Endothelial cell of umbilical vein (primary cell): ENCODE measurements at regions not wholly inside any gene's neighbourhood (a gene's known extent, or its start where the extent isn't known, plus 50 kb on each side); places are given as distances from the start of the nearest gene placed in this dataset.

Source experiments
- BruUV-seq: library from RNA; stranded (reverse); fragments of 400-500 nt; replicated peaks from 2 replicates; lab custom pipeline; 2021; lab: Mats Ljungman, UMichigan
- CTCF ChIA-PET: fragments of 300-600, 350-600 bp; sonication (Branson Sonifier 250); formaldehyde crosslinking; loops from one replicate; lab custom pipeline; 2021; ENCODE audit warnings: antibody characterized with exemption, inconsistent platforms; lab: Charles Lee
- POLR2A ChIA-PET: fragments of 300-600, 350-600 bp; sonication (Branson Sonifier 250); formaldehyde crosslinking; loops from one replicate; lab custom pipeline; 2021; ENCODE audit warnings: antibody characterized with exemption, inconsistent platforms; lab: Charles Lee
- DNase-seq: peaks from one replicate; pipeline ENCODE4 v3.0.0-alpha.2; 2011; ENCODE audit warnings: low read depth, low spot score
- FAIRE-seq: peaks from 2 replicates; lab custom pipeline; 2011; peaks lifted over from hg19 to GRCh38; lab: Jason Lieb, UNC
- H2AFZ ChIP-seq: 2 replicates; pipeline ENCODE4 v1.6.0; 2012; ENCODE audit warnings: low read depth, low read length, control low read depth, inconsistent platforms
- H3K27ac ChIP-seq: 2 replicates; pipeline ENCODE4 v1.5.1; 2011; ENCODE audit warnings: low read depth, mild to moderate bottlenecking, control low read depth, low read length, moderate library complexity; ENCODE audit not compliant: insufficient read depth
- H3K27me3 ChIP-seq, 2 experiments: 2 replicates each; pipeline versions ENCODE4 v1.6.0 to v1.6.1; 2011; ENCODE audit warnings: low read length in 2 of 2, mixed read lengths in 1 of 2; ENCODE audit not compliant: control insufficient read depth in 2 of 2, insufficient read depth in 2 of 2
- H3K36me3 ChIP-seq, 2 experiments: 2 replicates in 1 of 2; 3 replicates in 1 of 2; pipeline ENCODE4 v1.5.1; 2011; ENCODE audit warnings: low read length in 2 of 2, mild to moderate bottlenecking in 1 of 2, moderate library complexity in 1 of 2; ENCODE audit not compliant: control insufficient read depth in 2 of 2, insufficient read depth in 2 of 2; ENCODE audit errors: extremely low read depth in 1 of 2
- H3K4me1 ChIP-seq: 3 replicates; pipeline ENCODE4 v1.5.1; 2011; ENCODE audit warnings: mild to moderate bottlenecking, low read length; ENCODE audit not compliant: control insufficient read depth, insufficient read depth; ENCODE audit errors: extremely low read depth
- H3K4me2 ChIP-seq: 2 replicates; pipeline ENCODE4 v1.6.1; 2011; ENCODE audit warnings: low read length, control low read depth, mixed read lengths; ENCODE audit not compliant: insufficient read depth
- H3K4me3 ChIP-seq, 3 experiments: fragments of 200-600 bp in 1 of 3; sonication (generic), shearing (Covaris generic) in 1 of 3; replicated peaks in 1 of 3; 2 replicates each; pipeline ENCODE4 v1.5.1; 2011 to 2016; ENCODE audit warnings: control low read depth in 3 of 3, low read length in 3 of 3, mild to moderate bottlenecking in 2 of 3, inconsistent platforms in 1 of 3, low read depth in 1 of 3, moderate library complexity in 1 of 3; ENCODE audit not compliant: insufficient read depth in 1 of 3
- H3K79me2 ChIP-seq: 2 replicates; pipeline ENCODE4 v1.6.0; 2012; ENCODE audit warnings: low read length, inconsistent platforms; ENCODE audit not compliant: control insufficient read depth, insufficient read depth
- H3K9ac ChIP-seq: replicated peaks from 2 replicates; pipeline ENCODE3; 2011; ENCODE audit warnings: low read length, control low read depth; ENCODE audit not compliant: insufficient read depth; ENCODE audit errors: extremely low read depth
- H3K9me1 ChIP-seq: replicated peaks from 3 replicates; pipeline ENCODE4 v1.6.0; 2011; ENCODE audit warnings: mild to moderate bottlenecking, low read length; ENCODE audit not compliant: control insufficient read depth, insufficient read depth; ENCODE audit errors: extremely low read depth
- H3K9me3 ChIP-seq: replicated peaks from 2 replicates; pipeline ENCODE4 v1.5.1; 2012; ENCODE audit warnings: low read length, inconsistent platforms; ENCODE audit not compliant: control insufficient read depth, insufficient read depth
- H4K20me1 ChIP-seq: replicated peaks from 2 replicates; pipeline ENCODE3; 2011; ENCODE audit warnings: mild to moderate bottlenecking, low read length; ENCODE audit not compliant: control insufficient read depth, insufficient read depth; ENCODE audit errors: extremely low read depth
- CTCF ChIP-seq, 2 donors: IDR thresholded peaks; 1 replicate in 1 of 2; 2 replicates in 1 of 2; pipeline ENCODE4 v1.5.1; 2011; ENCODE audit warnings: low read length in 2 of 2, mild to moderate bottlenecking in 2 of 2, moderate library complexity in 2 of 2, control low read depth in 1 of 2, inconsistent platforms in 1 of 2, low read depth in 1 of 2; ENCODE audit not compliant: insufficient read depth in 1 of 2; ENCODE audit errors: extremely low read depth in 1 of 2
- EZH2 ChIP-seq: IDR thresholded peaks from 2 replicates; pipeline ENCODE4 v1.6.1; 2012; ENCODE audit warnings: borderline replicate concordance, low read depth, mild to moderate bottlenecking, moderate library complexity, low read length, inconsistent platforms; ENCODE audit not compliant: severe bottlenecking
- FOS ChIP-seq: IDR thresholded peaks from 2 replicates; pipeline ENCODE4 v1.6.1; 2011; ENCODE audit warnings: mild to moderate bottlenecking, low read length, moderate library complexity, borderline replicate concordance; ENCODE audit not compliant: insufficient read depth
- GATA2 ChIP-seq: IDR thresholded peaks from 2 replicates; pipeline ENCODE4 v1.7.0; 2011; ENCODE audit warnings: low read depth, mild to moderate bottlenecking, moderate library complexity, mixed read lengths, low read length; ENCODE audit not compliant: insufficient read length, insufficient read depth
- JUN ChIP-seq: IDR thresholded peaks from 2 replicates; pipeline ENCODE4 v1.6.1; 2011; ENCODE audit warnings: borderline replicate concordance, low read depth; ENCODE audit not compliant: insufficient read length, insufficient read depth
- MAX ChIP-seq: IDR thresholded peaks from 2 replicates; pipeline ENCODE4 v1.6.1; 2011; ENCODE audit not compliant: insufficient read depth, insufficient read length
- MYC ChIP-seq: IDR thresholded peaks from one replicate; pipeline ENCODE4 v1.6.1; 2011; ENCODE audit warnings: mild to moderate bottlenecking, low read depth, low read length
- POLR2A ChIP-seq: IDR thresholded peaks from 2 replicates; pipeline ENCODE4 v1.6.1; 2012; ENCODE audit warnings: low read depth, mild to moderate bottlenecking, control low read depth, low read length
- POLR2AphosphoS5 ChIP-seq: IDR thresholded peaks from 2 replicates; pipeline ENCODE4 v1.6.1; 2012; ENCODE audit warnings: low read depth, mild to moderate bottlenecking, control low read depth, low read length, moderate library complexity; ENCODE audit not compliant: insufficient read depth
- dilution Hi-C: fragments of 300-500 bp; cut with MboI; formaldehyde crosslinking; loops from one replicate; pipeline ENCODE4 v1.15.0; 2019; ENCODE audit warnings: low sequenced_read_pairs; ENCODE audit not compliant: extremely low pct_ligation_motif_present
- intact Hi-C: fragments of 100-400 bp; cut with micrococcal nuclease; formaldehyde crosslinking; loops from one replicate; pipeline ENCODE4 v1.10.0; 2022

GRCh38 chr7:106452031-106452851 is 167.5 kb upstream of the NAMPT start:
- CTCF ChIA-PET: no interaction called here
- dilution Hi-C loops: no loop called here

More at GRCh38 chr7:106452031-106452851, 167.5 kb upstream of the NAMPT start:
- DNase-seq: no peak
- intact Hi-C loops: no loop called here
- Histone ChIP-seq H3K9me3 (no peaks in the 10 kb centered on the region), H3K9me1 (no peaks in the 10 kb centered on the region), H3K79me2 (no peaks in the 10 kb centered on the region), H3K27ac (no peak overlapping the region), H3K4me1 (no peaks in the 10 kb centered on the region), H3K27me3 (no peaks in the 10 kb centered on the region), H2AFZ (no peak overlapping the region), H3K4me2 (no peak overlapping the region), H4K20me1 (no peaks in the 10 kb centered on the region), H3K36me3 (no peaks in the 10 kb centered on the region), H3K9ac (no peak overlapping the region), H3K4me3 (no peak overlapping the region)
- POLR2A ChIA-PET: no interaction called here
- TF ChIP-seq JUN (no peak), FOS (no peak), POLR2A (no peak), EZH2 (no peak), POLR2AphosphoS5 (no peak), MYC (no peak), GATA2 (no peak), MAX (no peak), CTCF (IDR thresholded peaks at IDR 0.05; ENCODE audit: extremely low read depth in 1 of 2, insufficient read depth in 1 of 2, low read depth in 1 of 2, low read length in 2 of 2) (no peak)
- no peak for FAIRE-seq
- BruUV-seq: no TSS peak
